GM19035 (cell line): ENCODE measurements at regions not wholly inside any gene's neighbourhood (a gene's known extent, or its start where the extent isn't known, plus 50 kb on each side); places are given as distances from the start of the nearest gene placed in this dataset.
"Not testable (repeated sequence)": the region's sequence is repeated elsewhere in the genome, so short reads cannot be mapped to it uniquely, and the experiment has no call there.

Source experiments
- ATAC-seq: cut with Tn5 transposase; IDR thresholded peaks from one replicate; pipeline ENCODE4 v1.9.1; 2021; ENCODE audit not compliant: unreplicated experiment

- ATAC-seq: no peak
These were observed 87.3 kb downstream of the ARL4C start for GRCh38 chr2:234409590-234409989.

- ATAC-seq: no peak
These were observed 90.8 kb downstream of the ARL4C start for GRCh38 chr2:234406085-234406484.

- ATAC-seq: no peak
These were observed 91.4 kb downstream of the ARL4C start for GRCh38 chr2:234405462-234405861.

GRCh38 chr2:234404957-234405356, 91.9 kb downstream of the ARL4C start:
- ATAC-seq: no peak

GRCh38 chr2:234403751-234404150, 93.1 kb downstream of the ARL4C start:
- ATAC-seq: no peak

- no peak for ATAC-seq
These were observed 93.8 kb downstream of the ARL4C start for GRCh38 chr2:234403074-234403473.

GRCh38 chr2:234401426-234401825, 95.5 kb downstream of the ARL4C start:
- ATAC-seq: no peak

GRCh38 chr2:234399451-234400246, 97.2 kb downstream of the ARL4C start:
- ATAC-seq: no peak

- ATAC-seq: no peak
These were observed 98.3 kb downstream of the ARL4C start for GRCh38 chr2:234398531-234398930.

- no peak for ATAC-seq
These were observed 100.9 kb downstream of the ARL4C start for GRCh38 chr2:234395891-234396420.

GRCh38 chr2:234394450-234394849, 102.4 kb downstream of the ARL4C start:
- ATAC-seq: no peak

- no peak for ATAC-seq
These were observed 103.5 kb downstream of the ARL4C start for GRCh38 chr2:234393354-234393753.

- no peak for ATAC-seq
These were observed 104.8 kb downstream of the ARL4C start for GRCh38 chr2:234392041-234392615.

GRCh38 chr2:234391625-234392024, 105.3 kb downstream of the ARL4C start:
- ATAC-seq: no peak

GRCh38 chr2:234389661-234390060, 107.2 kb downstream of the ARL4C start:
- not testable (repeated sequence) for ATAC-seq

GRCh38 chr2:234388591-234388990, 108.3 kb downstream of the ARL4C start:
- no peak for ATAC-seq

- ATAC-seq: no peak
These were observed 109.9 kb downstream of the ARL4C start for GRCh38 chr2:234386971-234387370.

GRCh38 chr2:234382131-234382530, 114.8 kb downstream of the ARL4C start:
- no peak for ATAC-seq

GRCh38 chr2:234378958-234379357, 117.9 kb downstream of the ARL4C start:
- not testable (repeated sequence) for ATAC-seq

- ATAC-seq: no peak
These were observed 118.4 kb downstream of the ARL4C start for GRCh38 chr2:234378440-234378839.

GRCh38 chr2:234377761-234378391, 119.0 kb downstream of the ARL4C start:
- no peak for ATAC-seq

- ATAC-seq: no peak
These were observed 120.7 kb downstream of the ARL4C start for GRCh38 chr2:234376229-234376628.
